Pancreas (tissue), 10 donors: ENCODE measurements at regions not wholly inside any gene's neighbourhood (a gene's known extent, or its start where the extent isn't known, plus 50 kb on each side); places are given as distances from the start of the nearest gene placed in this dataset.

Experiments
- ATAC-seq, 4 donors: fragments of 200-7000 bp; cut with Tn5 transposase; one replicate each; pipeline versions ENCODE4 v1.8.0 to v1.9.1; 2020; ENCODE audit warnings: mild to moderate bottlenecking in 4 of 4, moderate library complexity in 4 of 4
- DNase-seq, 6 donors: peaks; one replicate each; pipeline ENCODE4 v3.0.0-alpha.2; 2020
- FAIRE-seq: peaks from 2 replicates; lab custom pipeline; 2012; peaks lifted over from hg19 to GRCh38; lab: Jason Lieb, UNC
- H3K27ac ChIP-seq, 4 donors: fragments of 200-600 bp; sonication (generic); 1 replicate in 3 of 4; 2 replicates in 1 of 4; pipeline versions ENCODE4 v1.5.0 to v1.8.0; 2020
- H3K27me3 ChIP-seq, 4 donors: fragments of 200-600 bp; one replicate each; pipeline ENCODE4 v1.8.0; 2021
- H3K36me3 ChIP-seq, 3 donors: fragments of 200-600 bp; sonication (generic) in 1 of 3; one replicate each; pipeline versions ENCODE4 v1.5.0 to v1.8.0; 2020 to 2021
- H3K4me1 ChIP-seq, 3 donors: fragments of 200-600 bp; one replicate each; pipeline ENCODE4 v1.8.0; 2021
- H3K4me3 ChIP-seq, 4 donors: fragments of 200-600 bp; sonication (generic) in 2 of 4; one replicate each; pipeline versions ENCODE4 v1.5.0 to v1.8.0; 2020 to 2021
- H3K9me3 ChIP-seq, 4 donors: fragments of 200-600 bp; one replicate each; pipeline ENCODE4 v1.8.0; 2021
- WGBS, 2 donors: extraction: QIAGEN DNeasy Blood & Tissue Kit; methylation state at CpG; one replicate each; pipeline ENCODE4 v1.1.7; 2013; 5-methylcytosine and 5-hydroxymethylcytosine counted together
- intact Hi-C, 3 donors: fragments of 100-400 bp; cut with DNase I; formaldehyde crosslinking; loops; one replicate each; pipeline versions ENCODE4 v1.11.1 to v1.14.2; 2022
- TF ChIP-seq, protein P1 (sequence below), 4 donors: fragments of 200-600 bp; sonication (generic) in 3 of 4; IDR thresholded peaks; one replicate each; pipeline versions ENCODE4 v1.5.0 to v1.8.0; 2021; ENCODE audit warnings: antibody characterized with exemption in 4 of 4
- donor health status: healthy with polysubstance abuse.
- donor health status: DM: no; HTN: no; CAD: no; lungs with moderate emphysema.
- donor health status: DM: no; HTN: no; CAD: no.
- donor health status: control.
- donor health status: control.
- donor health status: Bipolar disorder and iron deficiency.
- donor health status: DM: yes; HTN: yes; CAD: no.
- donor health status: DM: no; HTN: no; CAD: no.
- donor health status: DM: no; HTN: no; CAD: no.
- donor health status: DM: yes; HTN: yes; CAD: no.

DNA sequence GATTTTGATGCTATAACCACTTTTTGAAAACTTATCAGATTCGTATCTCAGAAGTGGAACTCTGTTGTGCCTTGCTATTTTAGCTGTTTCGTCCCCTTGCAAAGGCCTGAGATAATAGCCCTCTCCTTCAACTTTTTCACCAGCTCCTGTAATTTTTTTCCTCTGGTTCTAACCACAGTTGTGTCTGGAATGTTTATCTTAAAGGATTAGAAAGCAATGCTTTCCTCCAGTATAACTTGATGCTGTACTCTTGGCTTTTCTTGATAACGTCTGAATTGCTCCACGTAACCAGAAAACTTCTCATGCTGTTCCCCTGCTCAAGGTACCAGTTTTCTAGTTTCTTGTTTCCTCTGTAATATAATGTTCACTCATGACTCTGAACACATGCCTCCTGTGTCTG is 209.4 kb downstream of the DTWD2 start:
- peaks cover 0 to 9% (median 7%) of the 10 kb centered on the region in 3 donors for H3K4me1 ChIP-seq
- DNase-seq = no peak
- ATAC-seq = no peak
- intact Hi-C loops = no loop called here
- TF ChIP-seq, protein P1, sequence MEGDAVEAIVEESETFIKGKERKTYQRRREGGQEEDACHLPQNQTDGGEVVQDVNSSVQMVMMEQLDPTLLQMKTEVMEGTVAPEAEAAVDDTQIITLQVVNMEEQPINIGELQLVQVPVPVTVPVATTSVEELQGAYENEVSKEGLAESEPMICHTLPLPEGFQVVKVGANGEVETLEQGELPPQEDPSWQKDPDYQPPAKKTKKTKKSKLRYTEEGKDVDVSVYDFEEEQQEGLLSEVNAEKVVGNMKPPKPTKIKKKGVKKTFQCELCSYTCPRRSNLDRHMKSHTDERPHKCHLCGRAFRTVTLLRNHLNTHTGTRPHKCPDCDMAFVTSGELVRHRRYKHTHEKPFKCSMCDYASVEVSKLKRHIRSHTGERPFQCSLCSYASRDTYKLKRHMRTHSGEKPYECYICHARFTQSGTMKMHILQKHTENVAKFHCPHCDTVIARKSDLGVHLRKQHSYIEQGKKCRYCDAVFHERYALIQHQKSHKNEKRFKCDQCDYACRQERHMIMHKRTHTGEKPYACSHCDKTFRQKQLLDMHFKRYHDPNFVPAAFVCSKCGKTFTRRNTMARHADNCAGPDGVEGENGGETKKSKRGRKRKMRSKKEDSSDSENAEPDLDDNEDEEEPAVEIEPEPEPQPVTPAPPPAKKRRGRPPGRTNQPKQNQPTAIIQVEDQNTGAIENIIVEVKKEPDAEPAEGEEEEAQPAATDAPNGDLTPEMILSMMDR (IDR thresholded peaks at IDR 0.05) = no peak
- no peaks in the 10 kb centered on the region for H3K36me3 ChIP-seq
- no peaks in the 10 kb centered on the region for H3K9me3 ChIP-seq
- no peak overlapping the region for H3K4me3 ChIP-seq
- H3K27me3 ChIP-seq = no peaks in the 10 kb centered on the region
- no peak overlapping the region for H3K27ac ChIP-seq
- 80 to 87% methylated on average over 4 of the region's 4 CpGs for WGBS, 2 donors
- no peak for FAIRE-seq

DNA sequence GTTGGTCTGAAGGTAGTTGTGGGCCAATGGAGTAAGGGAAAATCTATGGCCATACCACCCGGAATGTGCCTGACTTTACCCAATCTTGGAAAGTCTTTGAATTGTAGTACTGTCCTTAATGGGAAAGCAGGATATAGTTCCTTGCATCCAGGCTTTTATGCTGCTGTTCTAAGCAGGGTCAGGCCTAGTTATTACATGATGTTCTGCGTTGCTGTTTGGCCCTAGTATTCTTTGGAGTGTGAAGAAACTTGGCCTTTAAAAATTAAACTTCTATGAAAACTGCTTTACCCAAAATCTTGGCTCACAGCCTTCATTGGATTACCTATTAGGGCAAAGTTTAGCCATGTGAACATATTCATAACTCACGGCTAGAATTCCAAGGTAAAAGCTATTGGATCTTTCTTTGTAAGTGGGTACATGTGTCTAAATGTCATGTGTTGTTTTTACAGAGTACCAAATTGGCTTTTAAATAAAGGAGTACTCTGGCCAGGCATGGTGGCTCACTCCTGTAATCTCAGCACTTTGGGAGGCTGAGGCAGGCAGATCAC is 211.1 kb downstream of the DTWD2 start:
- no peaks in the 10 kb centered on the region for H3K36me3 ChIP-seq
- no peaks in the 10 kb centered on the region for H3K27me3 ChIP-seq
- peaks cover 0 to 9% (median 7%) of the 10 kb centered on the region in 3 donors for H3K4me1 ChIP-seq
- DNase-seq (no peak), ATAC-seq (peak; percentile 46 to 92 (median 84)), FAIRE-seq (no peak)
- no peak overlapping the region for H3K27ac ChIP-seq
- intact Hi-C loops = no loop called here
- no peak overlapping the region for H3K4me3 ChIP-seq
- WGBS, 2 donors = 40 to 50% methylated on average over 3 of the region's 3 CpGs
- TF ChIP-seq, protein P1 (IDR thresholded peaks at IDR 0.05) = no peak
- no peaks in the 10 kb centered on the region for H3K9me3 ChIP-seq

DNA sequence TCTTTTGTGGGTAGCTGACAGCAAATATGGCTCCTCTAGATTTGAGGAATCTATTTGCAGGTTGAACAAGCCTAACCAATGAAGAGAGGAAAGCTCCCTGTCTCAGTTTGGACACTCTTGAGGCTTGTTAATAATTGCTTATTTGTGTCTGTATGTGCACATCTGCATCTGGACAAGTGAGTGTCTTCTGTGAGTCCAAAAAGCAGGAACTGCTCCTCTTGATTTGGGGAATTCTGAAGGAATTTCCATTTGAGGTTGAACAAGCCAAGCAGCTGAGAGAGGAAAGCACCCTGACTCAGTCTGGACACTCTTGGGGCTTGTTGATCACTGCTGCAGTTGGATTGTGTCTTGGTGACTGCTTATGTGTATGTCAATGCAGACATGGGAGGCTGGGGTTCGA is 211.6 kb downstream of the DTWD2 start:
- Histone ChIP-seq H3K36me3 (no peaks in the 10 kb centered on the region), H3K4me1 (peaks cover 0 to 9% (median 7%) of the 10 kb centered on the region in 3 donors), H3K27me3 (no peaks in the 10 kb centered on the region), H3K4me3 (no peak overlapping the region), H3K27ac (no peak overlapping the region), H3K9me3 (no peaks in the 10 kb centered on the region)
- DNase-seq (no peak), ATAC-seq (peak in 3 of 4 donors; percentile 36 to 61 (median 47)), FAIRE-seq (no peak)
- intact Hi-C loops = no loop called here
- WGBS, 2 donors = 88 to 95% methylated on average over 1 of the region's 1 CpG
- TF ChIP-seq, protein P1 (IDR thresholded peaks at IDR 0.05) = no peak

DNA sequence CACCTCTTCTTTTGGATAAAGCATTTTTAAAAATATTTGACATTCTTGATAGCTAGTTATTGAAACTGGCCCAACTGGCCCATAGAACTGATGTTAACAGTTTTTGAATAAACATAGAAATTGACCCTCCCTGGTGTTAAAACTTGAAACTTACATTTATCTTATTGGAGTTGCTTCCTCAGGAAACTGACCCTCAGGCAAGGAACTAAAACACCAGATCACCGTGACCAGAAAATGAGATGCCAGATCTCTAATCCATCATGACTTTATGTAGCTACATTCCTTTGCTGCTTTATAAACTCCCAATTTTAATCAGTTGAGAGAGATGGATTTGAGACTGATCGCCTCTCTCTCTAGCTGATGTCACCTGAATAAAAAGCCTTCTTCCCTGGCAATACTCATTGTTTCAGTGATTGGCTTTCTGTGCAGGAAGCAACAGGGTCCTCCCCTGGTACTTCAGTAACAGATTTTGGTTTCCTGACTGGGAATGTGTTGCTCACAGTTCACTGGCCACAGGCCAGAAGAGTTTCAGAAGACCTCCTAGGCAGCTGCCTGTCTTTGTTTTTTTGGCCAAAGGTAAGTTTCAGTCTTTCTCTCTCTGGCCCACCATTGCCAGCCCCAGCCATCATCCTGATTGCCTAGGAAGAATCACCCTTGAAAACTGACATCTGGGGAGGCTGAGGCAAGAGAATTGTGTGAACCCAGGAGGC is 212.4 kb downstream of the DTWD2 start:
- Histone ChIP-seq H3K9me3 (no peaks in the 10 kb centered on the region), H3K4me1 (peaks cover 0 to 9% (median 7%) of the 10 kb centered on the region in 3 donors), H3K4me3 (no peak overlapping the region), H3K36me3 (no peaks in the 10 kb centered on the region), H3K27me3 (no peaks in the 10 kb centered on the region), H3K27ac (no peak overlapping the region)
- TF ChIP-seq, protein P1 (IDR thresholded peaks at IDR 0.05) = no peak
- DNase-seq = no peak
- no peak for FAIRE-seq
- WGBS, 2 donors = 81 to 82% methylated on average over 2 of the region's 2 CpGs
- intact Hi-C loops = no loop called here
- no peak for ATAC-seq

DNA sequence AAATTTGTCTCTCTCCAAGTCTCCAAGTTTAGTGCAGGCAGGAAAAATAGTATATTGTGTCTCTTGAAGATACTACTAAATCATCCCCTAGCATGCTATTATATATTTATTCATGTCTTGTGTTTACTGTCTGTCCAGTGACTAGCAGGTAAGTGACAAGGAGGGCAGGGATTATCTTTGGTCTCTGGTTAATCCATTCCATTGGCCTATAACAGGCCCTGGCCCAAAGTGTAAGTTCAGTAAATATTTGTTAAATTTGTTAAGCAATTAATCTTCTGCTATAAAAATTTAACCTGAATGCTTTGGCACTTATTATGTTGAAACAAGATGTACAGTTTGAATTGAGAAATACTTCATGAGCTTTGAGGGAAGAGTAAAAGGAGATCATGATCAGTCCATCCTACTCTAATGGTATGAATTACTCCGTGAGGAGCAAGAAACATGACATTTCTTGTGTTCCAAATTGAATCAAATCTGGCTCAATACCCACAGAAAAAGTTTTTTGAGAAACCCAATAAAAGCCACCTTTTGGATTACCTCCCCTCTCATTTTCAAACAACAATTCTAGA is 219.7 kb downstream of the DTWD2 start:
- ATAC-seq (no peak), DNase-seq (no peak), FAIRE-seq (no peak)
- Histone ChIP-seq H3K4me3 (no peak overlapping the region), H3K9me3 (no peaks in the 10 kb centered on the region), H3K27me3 (no peaks in the 10 kb centered on the region), H3K27ac (no peak overlapping the region), H3K36me3 (no peaks in the 10 kb centered on the region), H3K4me1 (no peaks in the 10 kb centered on the region)
- intact Hi-C loops = no loop called here
- WGBS, 2 donors = 66 to 77% methylated on average over 1 of the region's 1 CpG
- TF ChIP-seq, protein P1 (IDR thresholded peaks at IDR 0.05) = no peak
